Transverse colon (tissue), 3 donors: ENCODE measurements at regions not wholly inside any gene's neighbourhood (a gene's known extent, or its start where the extent isn't known, plus 50 kb on each side); places are given as distances from the start of the nearest gene placed in this dataset.

Source experiments
- CTCF ChIP-seq, 5 experiments: fragments of 200-600 bp in 3 of 5; fragments of 450-650 bp in 2 of 5; sonication (generic) in 3 of 5; IDR thresholded peaks; 1 replicate in 2 of 5; 2 replicates in 3 of 5; pipeline ENCODE4 v1.5.1; 2016 to 2017; ENCODE audit warnings: antibody characterized with exemption in 5 of 5, inconsistent platforms in 3 of 5, mild to moderate bottlenecking in 2 of 5, moderate library complexity in 1 of 5
- EP300 ChIP-seq: sonication (generic); formaldehyde crosslinking; IDR thresholded peaks from one replicate; pipeline ENCODE4 v1.6.1; 2017; ENCODE audit warnings: antibody characterized with exemption, low read depth
- POLR2A ChIP-seq: fragments of 450-650 bp; IDR thresholded peaks from one replicate; pipeline ENCODE4 v1.6.1; 2016; ENCODE audit warnings: antibody characterized with exemption, mild to moderate bottlenecking, moderate library complexity

GRCh38 chr10:34866848-34867247 lies 51.8 kb upstream of the PARD3 start:
- TF ChIP-seq CTCF (IDR thresholded peaks at IDR 0.05) (no peak), POLR2A (no peak), EP300 (no peak)
